ENCODE measurements at regions not wholly inside any gene's neighbourhood (a gene's known extent, or its start where the extent isn't known, plus 50 kb on each side); places are given as distances from the start of the nearest gene placed in this dataset.
"Not testable (repeated sequence)": the region's sequence is repeated elsewhere in the genome, so short reads cannot be mapped to it uniquely, and the experiment has no call there.

GRCh38 chr1:57550092-57550491 lies 126.2 kb upstream of the DAB1 start:
- no peak for DNase-seq (ENCODE audit: low read depth in 2 of 3, low spot score in 2 of 3)

DNA sequence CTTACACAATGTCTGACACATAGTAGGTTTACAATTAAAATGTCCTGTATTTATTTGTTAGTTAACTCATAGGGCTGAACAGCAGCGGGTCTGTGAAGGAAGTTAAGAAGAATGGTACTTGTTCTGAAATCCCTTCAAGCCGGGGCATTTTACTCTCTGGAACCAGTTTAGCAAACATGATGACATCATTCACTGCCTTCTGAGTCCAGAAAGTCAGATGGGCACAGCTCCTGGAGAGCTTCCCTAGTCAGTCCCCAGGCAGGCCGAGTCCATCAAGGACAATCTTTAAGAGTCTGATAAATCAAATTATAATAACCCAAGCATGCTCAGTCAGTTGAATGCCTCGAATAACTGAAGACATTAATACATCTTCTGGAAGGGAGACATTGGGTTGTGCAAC lies 125.4 kb upstream of the DAB1 start:
- DNase-seq (ENCODE audit: low read depth in 2 of 3, low spot score in 2 of 3): no peak

- DNase-seq (ENCODE audit: low read depth in 2 of 3, low spot score in 2 of 3): no peak
These were observed 122.9 kb upstream of the DAB1 start for GRCh38 chr1:57546549-57547330.

- no peak for DNase-seq (ENCODE audit: low read depth in 2 of 3, low spot score in 2 of 3)
These were observed 120.5 kb upstream of the DAB1 start for GRCh38 chr1:57544345-57544744.

- no peak for DNase-seq (ENCODE audit: low read depth in 2 of 3, low spot score in 2 of 3)
These were observed 113.0 kb upstream of the DAB1 start for GRCh38 chr1:57536749-57537423.

- no peak for DNase-seq (ENCODE audit: low read depth in 2 of 3, low spot score in 2 of 3)
These were observed 108.4 kb upstream of the DAB1 start for GRCh38 chr1:57532299-57532698.

DNA sequence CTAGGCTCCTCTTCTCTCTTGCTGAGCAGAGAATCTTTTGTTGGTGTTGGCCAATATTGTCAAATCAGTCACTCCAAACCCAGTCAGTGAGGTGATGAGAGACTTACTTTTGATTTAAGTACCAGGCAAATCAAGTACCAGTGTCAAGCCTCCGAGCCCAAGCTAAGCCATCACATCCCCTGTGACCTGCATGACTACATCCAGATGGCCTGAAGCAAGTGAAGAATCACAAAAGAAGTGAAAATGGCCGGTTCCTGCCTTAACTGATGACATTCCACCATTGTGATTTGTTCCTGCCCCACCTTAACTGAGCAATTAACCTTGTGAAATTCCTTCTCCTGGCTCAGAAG lies 107.0 kb upstream of the DAB1 start:
- DNase-seq (ENCODE audit: low read depth in 2 of 3, low spot score in 2 of 3): not testable (repeated sequence)

GRCh38 chr1:57530206-57530910 lies 106.5 kb upstream of the DAB1 start:
- DNase-seq (ENCODE audit: low read depth in 2 of 3, low spot score in 2 of 3): no peak

DNA sequence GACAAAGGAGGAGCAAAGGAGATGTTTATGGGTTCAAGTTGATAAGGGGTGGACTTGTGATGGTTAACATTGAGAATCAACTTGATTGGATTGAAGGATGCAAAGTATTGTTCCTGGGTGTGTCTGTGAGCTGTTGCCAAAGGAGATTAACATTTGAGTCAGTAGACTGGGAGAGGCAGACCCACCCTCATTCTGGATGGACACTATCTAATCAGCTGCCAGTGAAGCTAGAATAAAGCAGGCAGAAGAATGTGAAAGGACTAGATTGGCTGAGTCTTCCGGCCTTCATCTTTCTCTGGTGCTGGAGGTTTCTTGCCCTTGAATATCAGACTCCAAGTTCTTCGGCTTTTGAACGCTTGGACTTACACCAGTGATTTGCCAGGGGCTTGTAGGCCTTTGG lies 98.7 kb upstream of the DAB1 start:
- no peak for DNase-seq (ENCODE audit: low read depth in 2 of 3, low spot score in 2 of 3)

DNA sequence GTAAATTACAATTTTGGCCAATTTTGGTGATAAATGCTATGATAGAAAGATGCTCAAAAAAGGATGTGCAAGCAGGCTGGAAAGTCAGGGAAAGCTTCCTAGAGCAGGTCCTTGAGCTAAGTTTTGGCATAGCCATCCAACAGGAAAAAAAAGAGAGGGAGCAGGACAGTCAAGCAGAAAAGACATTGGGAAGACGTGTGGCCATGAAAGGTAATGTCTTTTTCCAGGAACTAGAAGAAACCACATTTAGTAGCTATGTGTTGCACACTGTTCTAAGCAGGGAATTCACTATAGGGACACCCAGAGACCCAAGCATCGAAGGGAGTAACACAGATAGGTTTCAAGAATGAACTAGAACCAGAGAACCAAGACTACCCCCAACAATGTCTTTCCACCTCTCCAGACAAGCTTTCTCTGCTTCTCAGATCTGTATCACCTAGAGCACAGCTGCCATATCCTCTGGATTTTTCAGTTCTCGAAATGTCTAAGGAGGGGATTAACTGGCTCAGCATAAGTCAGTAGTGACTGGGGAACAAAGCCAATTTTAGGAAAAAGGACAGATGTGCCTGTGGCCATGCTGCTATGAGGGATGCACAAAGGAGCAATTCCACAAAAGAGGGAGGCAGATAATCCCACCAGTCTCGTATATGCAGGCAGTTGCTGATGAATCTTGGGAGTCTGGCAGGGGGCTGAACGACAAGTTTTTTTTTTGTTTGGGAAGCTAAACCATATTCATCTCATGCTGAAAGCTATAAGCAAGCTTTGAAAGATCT lies 97.1 kb upstream of the DAB1 start:
- no peak for DNase-seq (ENCODE audit: low read depth in 2 of 3, low spot score in 2 of 3)

DNA sequence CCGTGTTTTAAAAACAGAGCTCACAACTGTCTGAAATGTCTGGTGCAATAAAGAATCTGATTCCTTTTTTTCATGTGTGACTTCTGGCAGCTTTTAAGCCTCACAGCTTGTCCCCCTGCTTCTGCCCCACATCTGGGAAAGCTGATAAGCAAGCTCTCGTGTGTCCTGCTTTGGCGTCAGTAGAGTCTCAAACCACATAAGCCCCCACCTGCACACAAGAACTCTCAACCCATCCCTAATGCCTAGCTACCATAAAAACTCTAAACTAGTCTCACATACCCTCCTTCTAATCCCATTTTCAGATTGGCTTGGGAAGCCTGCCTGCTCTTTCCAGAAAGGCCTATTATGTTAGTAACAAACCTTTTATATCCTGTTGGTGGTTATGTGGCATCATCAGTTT lies 94.6 kb upstream of the DAB1 start:
- peak in 2 of 3 donors; percentile 9 to 22 for DNase-seq (ENCODE audit: low read depth in 2 of 3, low spot score in 2 of 3)

GRCh38 chr1:57517587-57518374 lies 93.9 kb upstream of the DAB1 start:
- DNase-seq (ENCODE audit: low read depth in 2 of 3, low spot score in 2 of 3): no peak

GRCh38 chr1:57512386-57512785 lies 88.5 kb upstream of the DAB1 start:
- no peak for DNase-seq (ENCODE audit: low read depth in 2 of 3, low spot score in 2 of 3)

DNA sequence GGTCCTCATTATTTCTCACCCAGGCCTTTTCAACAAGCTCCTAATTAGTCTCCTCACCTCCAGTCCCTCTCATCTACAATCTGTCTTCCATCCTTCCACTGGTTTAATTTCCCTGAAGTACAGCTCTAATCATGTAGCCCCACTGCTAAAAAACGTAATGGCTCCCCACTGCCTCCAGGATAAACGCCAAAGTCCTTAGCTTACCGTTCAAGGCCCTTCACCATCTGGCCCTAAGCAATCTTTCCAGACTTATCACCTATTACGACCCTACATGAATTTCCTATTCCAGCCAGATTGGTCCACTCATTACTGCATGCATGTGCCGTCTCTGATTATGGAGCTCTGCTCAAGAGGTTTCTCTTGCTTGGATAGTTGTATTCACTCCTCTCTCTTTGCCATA lies 83.1 kb upstream of the DAB1 start:
- DNase-seq (ENCODE audit: low read depth in 2 of 3, low spot score in 2 of 3): no peak

GRCh38 chr1:57503337-57503736 lies 79.5 kb upstream of the DAB1 start:
- DNase-seq (ENCODE audit: low read depth in 2 of 3, low spot score in 2 of 3): no peak

GRCh38 chr1:57500136-57500830 lies 76.4 kb upstream of the DAB1 start:
- no peak for DNase-seq (ENCODE audit: low read depth in 2 of 3, low spot score in 2 of 3)

DNA sequence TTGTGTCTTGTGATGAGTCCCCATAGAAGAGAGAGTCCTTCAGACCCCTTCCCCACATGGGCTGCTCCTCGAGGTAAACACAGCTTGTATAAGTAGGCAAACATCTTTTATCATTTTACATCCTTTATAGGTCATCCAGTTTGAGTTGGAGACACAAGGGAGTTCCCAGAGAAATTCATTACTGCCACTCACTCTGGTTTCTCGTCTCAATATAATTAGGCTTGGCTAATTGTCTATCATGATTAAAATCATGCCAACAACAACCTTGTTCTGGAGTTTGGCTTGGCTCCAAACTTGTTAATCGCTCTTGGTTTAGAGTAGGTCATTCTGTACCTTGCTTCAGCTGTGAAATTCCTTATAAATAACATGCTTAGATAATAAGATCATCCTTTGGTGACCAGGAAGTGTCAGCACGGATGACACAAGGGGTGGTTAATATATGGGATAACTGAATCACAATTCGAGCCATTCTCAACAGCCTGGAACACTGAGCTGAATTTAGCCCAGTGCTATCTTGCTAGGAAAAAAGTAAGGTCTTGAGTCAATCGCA lies 70.7 kb upstream of the DAB1 start:
- no peak for DNase-seq (ENCODE audit: low read depth in 2 of 3, low spot score in 2 of 3)

GRCh38 chr1:57492586-57493226 lies 68.8 kb upstream of the DAB1 start:
- no peak for DNase-seq (ENCODE audit: low read depth in 2 of 3, low spot score in 2 of 3)

All from hematopoietic multipotent progenitor cell (in vitro differentiated cells).